ENCODE measurements at regions not wholly inside any gene's neighbourhood (a gene's known extent, or its start where the extent isn't known, plus 50 kb on each side); places are given as distances from the start of the nearest gene placed in this dataset.
"Not testable (repeated sequence)": the region's sequence is repeated elsewhere in the genome, so short reads cannot be mapped to it uniquely, and the experiment has no call there.

GRCh38 chr3:163518065-163518464 lies 1560.2 kb downstream of the SI start:
- Mint-ChIP-seq H3K36me3 (no peaks in the 10 kb centered on the region), H3K27me3 (no peaks in the 10 kb centered on the region), H3K27ac (no peak overlapping the region), H3K9me3 (peaks cover 0 to 13% (median 4%) of the 10 kb centered on the region in 8 donors), H3K4me1 (no peaks in the 10 kb centered on the region), H3K4me3 (no peak overlapping the region)
- intact Hi-C loops (cut with micrococcal nuclease), result no loop called here
- ChIA-PET POLR2A (ENCODE audit: partially characterized antibody) (no interaction called here), CTCF (ENCODE audit: partially characterized antibody) (no interaction called here)
- Histone ChIP-seq H3K9me3 (ENCODE audit: control insufficient read depth in 1 of 2, low read length in 2 of 2) (no peaks in the 10 kb centered on the region), H3K36me3 (ENCODE audit: insufficient read depth, low read length) (no peaks in the 10 kb centered on the region), H3K4me3 (ENCODE audit: low read length in 2 of 2) (no peak overlapping the region), H3K4me1 (ENCODE audit: insufficient read depth, low read length) (no peaks in the 10 kb centered on the region), H3K27ac (ENCODE audit: low read depth, low read length) (no peak overlapping the region), H3K27me3 (ENCODE audit: insufficient read depth, low read length) (no peaks in the 10 kb centered on the region)
- no peak for DNase-seq

GRCh38 chr3:163513149-163513657 lies 1565.1 kb downstream of the SI start:
- no peaks in the 10 kb centered on the region for H3K36me3 ChIP-seq (ENCODE audit: insufficient read depth, low read length)
- no peaks in the 10 kb centered on the region for H3K4me1 ChIP-seq (ENCODE audit: insufficient read depth, low read length)
- H3K4me3 Mint-ChIP-seq, result no peak overlapping the region
- DNase-seq, result no peak
- H3K9me3 Mint-ChIP-seq, result peaks cover 0 to 9% (median 2%) of the 10 kb centered on the region in 8 donors
- no peaks in the 10 kb centered on the region for H3K4me1 Mint-ChIP-seq
- H3K27me3 ChIP-seq (ENCODE audit: insufficient read depth, low read length), result no peaks in the 10 kb centered on the region
- no peaks in the 10 kb centered on the region for H3K27me3 Mint-ChIP-seq
- H3K27ac Mint-ChIP-seq, result no peak overlapping the region
- ChIA-PET CTCF (ENCODE audit: partially characterized antibody) (no interaction called here), POLR2A (ENCODE audit: partially characterized antibody) (no interaction called here)
- H3K36me3 Mint-ChIP-seq, result no peaks in the 10 kb centered on the region
- H3K9me3 ChIP-seq (ENCODE audit: control insufficient read depth in 1 of 2, low read length in 2 of 2), result no peaks in the 10 kb centered on the region
- H3K27ac ChIP-seq (ENCODE audit: low read depth, low read length), result no peak overlapping the region
- H3K4me3 ChIP-seq (ENCODE audit: low read length in 2 of 2), result no peak overlapping the region
- intact Hi-C loops (cut with micrococcal nuclease), result no loop called here

- intact Hi-C loops (cut with micrococcal nuclease), result no loop called here
Measured at GRCh38 chr3:163508206-163508605, 1570.1 kb downstream of the SI start.

GRCh38 chr3:163504974-163505373 lies 1573.3 kb downstream of the SI start:
- ChIA-PET POLR2A (ENCODE audit: partially characterized antibody) (no interaction called here), CTCF (ENCODE audit: partially characterized antibody) (no interaction called here)
- intact Hi-C loops (cut with micrococcal nuclease), result no loop called here
- H3K36me3 ChIP-seq (ENCODE audit: insufficient read depth, low read length), result no peaks in the 10 kb centered on the region
- H3K4me3 ChIP-seq (ENCODE audit: low read length in 2 of 2), result no peak overlapping the region
- no peak overlapping the region for H3K27ac ChIP-seq (ENCODE audit: low read depth, low read length)
- no peaks in the 10 kb centered on the region for H3K4me1 Mint-ChIP-seq
- DNase-seq, result no peak
- H3K9me3 Mint-ChIP-seq, result peaks cover 0 to 9% (median 3%) of the 10 kb centered on the region in 8 donors
- H3K9me3 ChIP-seq (ENCODE audit: control insufficient read depth in 1 of 2, low read length in 2 of 2), result no peaks in the 10 kb centered on the region
- no peaks in the 10 kb centered on the region for H3K27me3 Mint-ChIP-seq
- no peaks in the 10 kb centered on the region for H3K4me1 ChIP-seq (ENCODE audit: insufficient read depth, low read length)
- H3K27ac Mint-ChIP-seq, result no peak overlapping the region
- no peaks in the 10 kb centered on the region for H3K27me3 ChIP-seq (ENCODE audit: insufficient read depth, low read length)
- no peaks in the 10 kb centered on the region for H3K36me3 Mint-ChIP-seq
- no peak overlapping the region for H3K4me3 Mint-ChIP-seq

More at GRCh38 chr3:163508206-163508605, 1570.1 kb downstream of the SI start:
- Histone ChIP-seq H3K9me3 (ENCODE audit: control insufficient read depth in 1 of 2, low read length in 2 of 2) (no peaks in the 10 kb centered on the region), H3K4me3 (ENCODE audit: low read length in 2 of 2) (no peak overlapping the region), H3K27ac (ENCODE audit: low read depth, low read length) (no peak overlapping the region), H3K36me3 (ENCODE audit: insufficient read depth, low read length) (no peaks in the 10 kb centered on the region), H3K27me3 (ENCODE audit: insufficient read depth, low read length) (no peaks in the 10 kb centered on the region), H3K4me1 (ENCODE audit: insufficient read depth, low read length) (no peaks in the 10 kb centered on the region)
- Mint-ChIP-seq H3K4me1 (no peaks in the 10 kb centered on the region), H3K36me3 (no peaks in the 10 kb centered on the region), H3K27ac (no peak overlapping the region), H3K4me3 (no peak overlapping the region), H3K9me3 (peaks cover 0 to 7% (median 3%) of the 10 kb centered on the region in 8 donors), H3K27me3 (no peaks in the 10 kb centered on the region)
- CTCF ChIA-PET (ENCODE audit: partially characterized antibody), result no interaction called here
- DNase-seq, result no peak
- POLR2A ChIA-PET (ENCODE audit: partially characterized antibody), result no interaction called here

GRCh38 chr3:163499736-163500219 lies 1578.5 kb downstream of the SI start:
- peaks cover 0 to 16% (median 3%) of the 10 kb centered on the region in 8 donors for H3K9me3 Mint-ChIP-seq
- H3K27ac Mint-ChIP-seq; H3K4me1 ChIP-seq (ENCODE audit: insufficient read depth, low read length); H3K36me3 Mint-ChIP-seq; H3K36me3 ChIP-seq (ENCODE audit: insufficient read depth, low read length); DNase-seq; H3K4me3 Mint-ChIP-seq; H3K9me3 ChIP-seq (ENCODE audit: control insufficient read depth in 1 of 2, low read length in 2 of 2); H3K4me1 Mint-ChIP-seq; intact Hi-C loops (cut with micrococcal nuclease); POLR2A ChIA-PET (ENCODE audit: partially characterized antibody); H3K4me3 ChIP-seq (ENCODE audit: low read length in 2 of 2); H3K27ac ChIP-seq (ENCODE audit: low read depth, low read length); CTCF ChIA-PET (ENCODE audit: partially characterized antibody); H3K27me3 Mint-ChIP-seq; H3K27me3 ChIP-seq (ENCODE audit: insufficient read depth, low read length): not testable (repeated sequence)

GRCh38 chr3:163498842-163499735 lies 1579.2 kb downstream of the SI start:
- H3K27me3 Mint-ChIP-seq; H3K4me1 ChIP-seq (ENCODE audit: insufficient read depth, low read length); H3K27me3 ChIP-seq (ENCODE audit: insufficient read depth, low read length); H3K36me3 Mint-ChIP-seq; POLR2A ChIA-PET (ENCODE audit: partially characterized antibody); H3K27ac Mint-ChIP-seq; H3K9me3 ChIP-seq (ENCODE audit: control insufficient read depth in 1 of 2, low read length in 2 of 2); H3K4me1 Mint-ChIP-seq; H3K4me3 Mint-ChIP-seq; CTCF ChIA-PET (ENCODE audit: partially characterized antibody); intact Hi-C loops (cut with micrococcal nuclease); H3K36me3 ChIP-seq (ENCODE audit: insufficient read depth, low read length); DNase-seq; H3K27ac ChIP-seq (ENCODE audit: low read depth, low read length); H3K4me3 ChIP-seq (ENCODE audit: low read length in 2 of 2): not testable (repeated sequence)
- H3K9me3 Mint-ChIP-seq, result peaks cover 0 to 16% (median 3%) of the 10 kb centered on the region in 8 donors

- ChIA-PET CTCF (ENCODE audit: partially characterized antibody) (no interaction called here), POLR2A (ENCODE audit: partially characterized antibody) (no interaction called here)
- H3K27me3 ChIP-seq (ENCODE audit: insufficient read depth, low read length), result no peaks in the 10 kb centered on the region
- DNase-seq, result no peak
- H3K36me3 ChIP-seq (ENCODE audit: insufficient read depth, low read length), result no peaks in the 10 kb centered on the region
- H3K4me3 ChIP-seq (ENCODE audit: low read length in 2 of 2), result no peak overlapping the region
- H3K27ac ChIP-seq (ENCODE audit: low read depth, low read length), result no peak overlapping the region
- no peaks in the 10 kb centered on the region for H3K9me3 ChIP-seq (ENCODE audit: control insufficient read depth in 1 of 2, low read length in 2 of 2)
- intact Hi-C loops (cut with micrococcal nuclease), result no loop called here
- no peaks in the 10 kb centered on the region for H3K4me1 ChIP-seq (ENCODE audit: insufficient read depth, low read length)
- peaks cover 0 to 4% (median under 1%) of the 10 kb centered on the region in 8 donors for H3K9me3 Mint-ChIP-seq
- H3K27me3 Mint-ChIP-seq, result no peaks in the 10 kb centered on the region
- H3K36me3 Mint-ChIP-seq, result no peaks in the 10 kb centered on the region
- H3K4me1 Mint-ChIP-seq, result no peaks in the 10 kb centered on the region
- H3K4me3 Mint-ChIP-seq, result no peak overlapping the region
- no peak overlapping the region for H3K27ac Mint-ChIP-seq
Measured at GRCh38 chr3:163491714-163492113, 1586.6 kb downstream of the SI start.

Data from CD4-positive, alpha-beta memory T cell (primary cell).